Activated CD8-positive, alpha-beta memory T cell treated with anti-CD3 and anti-CD28 coated beads, Interleukin-2, amount 50 U/mL, for 4 hours (primary cell): ENCODE measurements at regions not wholly inside any gene's neighbourhood (a gene's known extent, or its start where the extent isn't known, plus 50 kb on each side); places are given as distances from the start of the nearest gene placed in this dataset.

Source experiments
- DNase-seq: peaks from one replicate; pipeline ENCODE4 v3.0.0-alpha.2; 2020

DNA sequence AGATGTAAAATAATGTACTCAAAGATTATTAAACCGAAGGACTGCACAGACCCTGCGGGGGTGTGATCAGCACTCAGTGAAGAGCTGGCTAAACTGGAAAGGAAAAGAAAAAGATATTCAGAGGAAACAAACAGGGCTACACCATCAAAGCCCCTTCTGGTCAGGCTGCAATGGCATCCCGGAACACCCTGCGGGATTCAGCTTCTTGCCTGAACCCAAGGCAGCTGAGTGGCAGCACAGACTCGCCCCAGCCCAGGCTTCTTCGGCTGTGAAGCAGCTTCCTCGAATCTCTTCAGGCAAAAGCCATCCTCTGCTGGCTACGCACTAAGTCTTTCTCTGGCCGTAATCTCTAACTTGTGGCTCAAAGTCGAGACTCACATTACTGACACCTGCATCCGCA lies 220.9 kb downstream of the TEX29 start:
- no peak for DNase-seq

DNA sequence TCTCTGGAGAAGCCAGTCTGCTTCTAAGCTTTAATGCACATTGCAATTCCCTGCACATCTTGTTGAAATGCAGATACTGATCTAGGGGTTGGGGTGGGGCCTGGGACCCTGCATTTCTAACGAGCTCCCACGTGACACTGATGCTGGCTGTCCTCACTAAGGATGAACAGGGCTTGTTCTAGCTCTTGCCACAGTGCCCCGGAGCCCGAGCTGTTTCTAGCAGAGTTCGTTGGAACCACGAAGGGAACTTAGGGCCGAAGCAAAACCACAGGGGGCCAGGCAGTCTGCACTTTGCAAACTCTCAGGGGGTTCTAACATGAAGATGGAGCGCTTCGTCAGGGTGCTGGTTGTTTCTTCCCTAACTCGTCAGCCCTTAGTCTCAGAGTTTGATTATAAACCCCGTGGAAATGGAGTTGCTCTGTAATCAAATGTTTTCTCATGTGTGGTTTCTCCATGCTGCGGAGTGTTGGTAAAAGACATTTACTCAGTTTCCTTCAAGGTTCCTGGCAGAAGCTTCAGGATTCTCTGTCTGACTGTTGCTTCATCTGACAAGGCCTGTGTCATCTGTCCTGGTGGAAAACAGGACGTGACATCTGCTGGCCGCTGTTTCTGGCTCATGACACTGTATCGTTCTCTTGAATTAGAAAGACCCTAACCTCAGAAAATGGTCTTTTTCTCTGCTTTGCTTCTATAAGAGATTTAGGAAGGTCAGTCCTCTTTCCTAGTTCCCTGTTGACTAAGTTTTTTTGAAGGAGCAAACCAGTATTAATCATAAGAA lies 221.5 kb downstream of the TEX29 start:
- no peak for DNase-seq

DNA sequence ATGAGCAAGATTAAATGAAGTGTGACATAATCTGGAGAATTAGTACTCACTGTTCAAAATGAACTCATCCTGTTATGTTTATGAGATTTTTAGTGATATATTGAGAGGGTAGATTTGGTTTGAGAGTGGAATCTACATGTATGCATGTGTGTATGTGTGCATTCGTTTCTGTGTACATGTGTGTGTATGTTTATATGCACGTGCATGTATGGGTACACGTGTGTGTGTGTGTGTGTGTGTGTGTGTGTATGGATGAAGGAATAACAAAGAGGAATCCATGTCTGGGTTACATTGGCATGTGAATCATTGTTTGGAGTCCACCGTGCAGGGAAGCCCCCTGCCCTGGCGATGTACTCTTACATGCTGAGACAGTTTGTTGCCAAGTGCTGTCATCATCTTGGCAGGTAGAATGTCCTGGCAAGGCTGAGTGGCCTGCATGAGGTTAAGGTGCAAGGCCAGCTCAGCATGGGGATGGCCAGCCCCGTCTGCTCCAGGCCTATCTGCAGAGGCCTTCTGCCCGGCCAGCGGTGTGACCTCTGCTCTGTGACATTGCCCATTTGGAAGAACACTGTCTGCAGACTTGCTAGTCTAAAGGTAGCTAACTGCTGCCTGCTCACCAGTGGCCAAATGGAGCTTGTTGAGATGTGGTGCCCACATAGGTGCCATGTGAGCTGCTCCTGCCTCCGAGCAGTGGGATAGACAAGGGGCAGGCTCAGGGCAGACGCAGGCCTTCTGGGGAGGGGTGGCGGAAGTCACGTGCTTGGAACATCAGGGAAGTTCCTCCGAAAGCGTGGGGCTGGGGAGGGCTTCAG lies 222.3 kb downstream of the TEX29 start:
- DNase-seq = no peak

DNA sequence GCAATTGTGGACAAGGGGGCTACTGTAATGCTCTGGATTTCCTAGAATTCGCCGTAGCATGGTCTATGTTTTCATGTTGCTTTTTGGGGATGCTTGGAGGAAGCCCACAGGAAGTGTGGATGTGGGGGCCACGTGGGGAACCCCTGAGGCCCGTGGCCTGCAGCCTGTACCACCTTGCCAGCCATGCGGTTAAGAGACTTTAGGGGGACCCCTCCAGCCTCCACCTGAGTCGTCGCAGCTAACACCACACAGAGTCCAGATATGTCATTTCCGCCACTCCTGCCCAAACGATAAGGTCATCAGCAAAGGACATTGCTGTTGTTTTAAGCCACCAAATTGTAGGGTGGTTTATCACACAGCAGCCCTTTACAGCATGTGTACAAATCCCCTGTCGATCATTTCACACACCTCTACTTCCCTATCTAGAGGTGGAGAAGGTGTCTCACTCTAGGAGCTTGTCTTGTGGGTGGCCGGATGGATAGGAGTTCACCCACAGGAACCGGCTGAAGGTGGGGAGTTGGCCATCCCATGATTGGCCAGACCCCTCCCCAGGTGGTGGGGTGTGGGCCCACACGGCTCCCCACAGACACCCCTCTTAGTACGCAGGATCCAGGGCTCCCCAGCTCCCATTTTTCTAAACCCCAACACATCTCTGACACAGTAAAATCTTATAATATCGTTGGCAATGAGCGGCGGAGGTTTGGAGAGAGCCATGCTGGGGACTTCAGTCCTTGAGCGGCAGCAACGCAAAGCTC lies 226.7 kb downstream of the TEX29 start:
- no peak for DNase-seq

DNA sequence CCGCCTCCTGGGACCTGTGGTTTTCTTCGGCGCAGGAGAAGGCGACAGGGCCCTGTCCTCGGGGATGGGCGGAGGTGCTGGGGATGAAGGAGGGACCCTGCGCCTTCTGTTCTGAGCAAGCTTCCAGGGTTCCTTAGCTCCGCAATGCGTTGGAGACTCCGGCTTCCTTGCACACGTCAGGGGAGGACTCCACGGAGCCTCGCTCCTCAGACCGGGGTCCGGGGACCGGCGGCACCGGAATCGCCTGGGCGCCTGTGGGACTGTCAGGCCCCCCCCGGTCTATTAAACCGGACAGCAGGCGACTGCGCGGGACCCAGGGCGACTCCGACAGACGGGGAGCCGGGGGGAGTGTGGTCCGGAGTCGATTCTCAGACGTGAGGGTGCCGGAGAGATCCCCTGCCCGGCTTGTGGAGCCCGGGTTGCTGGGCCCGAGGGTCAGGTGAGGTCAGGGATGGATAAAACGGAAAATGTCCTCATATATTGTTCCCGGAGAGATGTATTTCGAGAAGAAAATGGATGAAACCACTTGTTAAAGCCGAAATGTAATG lies 227.4 kb downstream of the TEX29 start:
- no peak for DNase-seq

DNA sequence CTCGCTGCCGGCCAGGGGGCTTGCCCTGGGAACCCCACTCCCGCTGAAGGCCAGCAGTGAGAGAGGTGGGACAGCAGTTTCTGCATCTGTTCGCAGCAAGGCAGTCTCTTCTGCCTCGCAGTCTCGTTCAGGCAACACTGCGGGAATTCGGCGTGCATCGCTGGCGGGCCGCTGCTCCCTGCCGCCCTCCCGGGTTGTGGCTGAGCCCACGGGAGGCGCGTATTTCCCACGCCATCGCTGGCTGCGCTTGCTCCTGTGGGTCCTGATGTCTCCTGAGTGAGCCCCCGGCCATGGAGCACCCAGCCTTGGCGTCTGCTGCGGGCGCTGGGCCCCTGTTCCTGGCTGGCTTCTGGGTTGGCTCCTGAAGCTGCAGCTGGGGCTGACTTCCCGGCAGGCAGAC lies 227.9 kb downstream of the TEX29 start:
- no peak for DNase-seq

DNA sequence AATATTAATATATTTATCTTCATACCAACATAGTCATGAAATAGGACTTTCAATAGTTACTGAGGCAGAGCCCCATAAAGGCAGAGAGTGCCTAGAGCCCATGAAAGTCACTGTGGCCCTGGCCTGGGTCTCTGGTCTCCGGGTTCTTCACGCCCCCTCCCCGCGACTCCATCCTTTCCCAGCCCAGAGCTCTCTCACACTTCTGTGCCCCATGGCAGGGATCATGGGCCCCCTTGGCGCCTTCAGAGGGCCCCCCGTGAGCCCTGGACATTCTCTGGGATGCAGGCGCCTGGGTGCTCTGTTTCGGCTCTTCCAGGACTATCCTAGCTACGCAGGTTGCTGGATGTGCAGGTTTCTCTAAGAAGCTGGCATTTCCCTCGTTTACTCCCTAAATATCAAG lies 228.4 kb downstream of the TEX29 start:
- DNase-seq = no peak

DNA sequence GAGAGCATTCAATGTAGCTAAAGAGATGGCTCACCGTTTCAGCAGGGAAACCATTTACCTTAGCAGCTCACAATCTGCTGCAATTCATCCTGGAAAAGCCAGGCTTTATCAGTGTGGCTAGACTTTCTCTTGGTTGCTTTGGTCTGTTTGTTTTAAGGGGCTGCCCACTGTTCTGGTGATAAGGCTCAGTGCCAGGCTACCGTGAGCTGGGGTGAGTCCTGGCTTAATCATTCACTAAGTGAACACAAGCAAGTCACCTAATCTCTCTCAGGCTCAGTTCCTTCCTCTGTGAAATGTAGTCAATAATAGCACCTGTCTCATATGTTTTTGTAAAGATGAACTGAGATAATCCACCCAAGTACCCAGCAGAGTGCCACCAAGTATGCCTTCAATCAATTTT lies 229.0 kb downstream of the TEX29 start:
- no peak for DNase-seq

DNA sequence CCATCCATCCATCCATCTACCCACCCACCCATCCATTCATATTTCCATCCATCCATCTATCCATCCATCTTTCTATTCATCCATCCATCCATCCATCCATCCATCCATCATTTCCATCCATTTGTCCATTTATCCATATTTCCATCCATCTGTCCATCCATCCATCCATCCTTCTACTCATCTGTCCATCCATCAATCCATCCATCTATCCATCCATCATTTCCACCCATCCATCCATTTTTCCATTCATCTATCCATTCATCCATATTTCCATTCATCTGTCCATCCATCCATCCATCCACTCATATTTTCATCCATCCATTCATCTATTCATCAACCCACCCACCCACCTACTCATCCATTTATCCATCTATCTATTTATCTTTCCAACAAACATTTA lies 229.6 kb downstream of the TEX29 start:
- DNase-seq = no peak

DNA sequence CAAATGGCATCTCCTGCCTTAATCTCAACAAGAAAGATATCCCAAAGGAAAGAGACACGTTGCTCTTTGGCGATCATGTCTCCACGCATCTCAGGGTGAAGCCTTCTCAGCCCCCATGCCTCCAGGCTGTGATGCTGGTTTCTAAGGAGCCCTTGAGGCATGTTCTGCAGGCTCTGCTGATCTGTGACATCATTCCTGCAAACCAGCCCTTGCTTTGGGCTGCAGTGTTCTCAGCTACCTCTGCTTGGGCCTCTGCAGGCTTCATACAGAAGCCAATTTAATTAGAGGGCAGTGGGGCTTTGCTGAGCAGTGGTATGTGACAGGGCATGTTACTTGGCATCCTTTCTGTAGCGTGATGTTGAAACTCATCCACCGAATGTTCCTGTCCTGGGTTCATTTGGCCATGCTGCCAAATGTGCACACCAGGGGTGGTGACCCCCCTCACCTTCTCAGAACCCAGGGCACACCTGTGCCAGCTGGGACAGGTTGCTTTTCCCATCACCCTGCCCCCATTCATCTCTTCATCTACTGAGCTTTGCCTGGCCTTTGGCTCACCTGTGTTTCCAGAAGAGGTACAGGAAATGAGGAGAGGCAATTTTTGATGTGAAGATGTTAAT lies 230.9 kb downstream of the TEX29 start:
- DNase-seq = no peak

DNA sequence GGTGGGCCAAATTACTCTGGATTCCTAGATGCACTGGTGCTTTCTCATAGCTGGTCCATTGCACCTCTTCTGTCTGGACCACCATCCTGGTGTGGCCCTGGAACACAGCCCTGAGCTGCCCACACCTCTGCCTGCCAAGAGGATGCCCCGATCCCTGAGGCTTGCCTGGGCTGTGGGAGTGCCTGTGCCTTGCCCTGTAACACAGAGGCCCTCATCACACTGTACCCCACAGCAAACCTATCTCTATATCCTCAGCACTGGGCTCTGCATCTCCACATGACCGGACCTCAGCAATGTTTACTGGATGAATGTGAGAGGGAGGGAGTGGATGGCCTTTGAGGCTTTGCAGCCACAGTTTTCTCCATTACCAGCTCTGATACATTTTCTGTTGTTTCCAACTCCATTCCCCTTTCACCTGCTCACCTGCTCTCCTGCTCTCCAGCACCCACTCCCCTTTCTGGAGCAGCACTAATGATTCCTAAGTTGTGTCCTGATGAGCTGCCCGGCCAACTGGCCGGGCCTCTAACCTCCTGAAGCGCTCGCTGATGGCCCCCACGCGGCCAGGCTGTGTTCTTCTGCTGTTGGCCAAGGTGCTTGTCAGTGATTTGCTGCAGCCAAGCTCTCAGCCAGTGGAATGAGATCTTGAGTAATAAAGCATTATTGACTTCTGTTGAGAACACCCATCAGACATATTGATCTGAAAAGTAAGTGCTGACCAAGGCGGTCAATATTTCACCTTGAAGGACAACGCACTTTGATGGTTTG lies 232.6 kb downstream of the TEX29 start:
- no peak for DNase-seq

DNA sequence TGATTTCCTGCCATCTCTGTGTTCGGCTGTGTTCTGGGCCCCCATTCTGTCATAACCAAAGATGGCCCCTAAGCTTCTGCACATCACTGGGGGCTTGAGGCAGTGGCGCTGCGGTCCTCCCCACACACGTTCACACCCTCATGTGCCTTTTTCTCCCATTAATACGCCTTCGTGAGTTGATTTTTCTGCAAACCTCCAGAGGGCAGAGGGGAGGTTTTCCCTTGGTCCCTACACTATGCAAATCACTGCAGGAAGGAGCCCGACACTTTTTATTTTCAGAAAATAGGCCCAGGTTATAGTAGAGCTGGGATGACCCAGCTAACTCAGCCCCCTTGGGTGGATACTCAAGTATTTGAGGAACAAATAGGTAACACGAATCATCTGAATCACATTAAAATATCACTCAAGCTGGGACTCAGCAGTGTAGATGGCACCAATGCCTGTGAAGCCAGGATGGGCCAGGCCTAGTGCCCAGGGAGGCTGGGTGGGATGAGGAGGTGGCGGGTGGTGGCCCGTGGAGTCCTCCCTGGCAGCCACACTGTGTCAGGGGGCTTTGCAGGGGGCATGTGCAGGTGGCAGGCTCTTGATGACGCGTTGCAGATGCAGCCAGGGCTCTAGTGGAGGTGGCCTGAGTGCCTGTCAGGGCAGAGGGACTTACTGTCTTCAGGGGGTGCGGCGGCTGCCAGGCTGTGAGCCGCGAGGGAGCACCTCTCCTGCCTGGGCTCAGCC lies 234.3 kb downstream of the TEX29 start:
- no peak for DNase-seq

DNA sequence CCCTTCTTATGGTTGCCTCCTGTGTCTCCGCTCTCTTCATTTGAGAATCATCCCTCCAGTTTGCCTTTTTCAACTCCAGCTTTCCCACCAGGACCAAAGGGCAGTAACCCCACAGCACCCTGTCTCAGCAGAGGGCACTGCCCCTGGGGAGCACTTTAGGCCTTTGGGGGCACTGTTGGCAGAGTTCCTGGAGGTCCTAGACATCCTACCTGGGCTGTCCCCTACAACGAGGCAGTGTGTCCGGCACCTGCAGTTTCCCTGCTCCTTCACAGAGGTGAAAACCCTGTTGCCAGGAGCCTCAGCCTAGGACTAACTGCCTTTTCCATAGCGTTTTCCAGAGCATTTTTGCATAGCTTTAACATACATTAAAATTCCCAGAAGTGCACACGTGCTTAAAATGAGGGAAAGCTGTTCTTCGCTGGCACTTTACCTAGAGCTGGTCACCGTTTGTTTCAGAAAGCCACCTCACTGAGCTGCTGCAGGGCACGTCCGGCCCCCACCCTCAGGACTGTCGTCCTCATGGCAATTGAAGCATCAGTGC lies 234.9 kb downstream of the TEX29 start:
- DNase-seq = no peak

DNA sequence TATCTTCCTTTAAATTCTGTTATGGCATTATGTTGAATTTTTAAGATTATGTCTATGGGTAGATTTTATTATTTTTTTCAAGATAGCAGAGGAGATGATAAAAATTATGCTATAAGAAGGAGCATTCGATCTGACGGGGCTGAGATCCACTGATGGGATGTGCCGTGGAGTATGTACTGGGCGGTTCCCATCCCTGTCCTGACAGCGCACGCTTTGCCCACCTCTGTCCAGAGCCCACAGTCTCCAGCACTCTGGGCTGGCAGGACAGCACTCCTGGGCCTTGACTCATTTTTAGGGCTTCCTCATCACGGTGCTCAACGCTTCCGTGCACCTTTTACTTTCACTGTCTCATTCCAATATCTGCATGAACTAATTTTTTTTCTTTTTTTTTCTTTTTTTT lies 235.5 kb downstream of the TEX29 start:
- DNase-seq = no peak

DNA sequence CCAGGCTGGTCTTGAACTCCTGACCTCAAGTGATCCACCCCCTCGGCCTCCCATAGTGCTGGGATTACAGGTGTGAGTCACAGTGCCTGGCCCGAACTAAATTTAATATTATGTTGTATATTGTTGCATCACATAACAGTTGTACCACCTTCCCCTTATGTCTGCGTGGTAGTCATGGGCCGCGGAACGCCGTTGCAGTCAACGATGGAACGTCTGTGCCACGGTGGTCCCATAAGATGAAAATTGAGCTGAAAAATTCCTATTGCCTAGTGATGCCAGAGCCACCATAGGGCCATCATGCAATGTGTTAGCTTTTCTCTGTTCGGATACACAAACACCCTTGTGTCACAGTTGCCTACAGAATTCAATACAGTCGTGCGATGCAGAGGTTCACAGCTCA lies 236.1 kb downstream of the TEX29 start:
- DNase-seq = no peak

DNA sequence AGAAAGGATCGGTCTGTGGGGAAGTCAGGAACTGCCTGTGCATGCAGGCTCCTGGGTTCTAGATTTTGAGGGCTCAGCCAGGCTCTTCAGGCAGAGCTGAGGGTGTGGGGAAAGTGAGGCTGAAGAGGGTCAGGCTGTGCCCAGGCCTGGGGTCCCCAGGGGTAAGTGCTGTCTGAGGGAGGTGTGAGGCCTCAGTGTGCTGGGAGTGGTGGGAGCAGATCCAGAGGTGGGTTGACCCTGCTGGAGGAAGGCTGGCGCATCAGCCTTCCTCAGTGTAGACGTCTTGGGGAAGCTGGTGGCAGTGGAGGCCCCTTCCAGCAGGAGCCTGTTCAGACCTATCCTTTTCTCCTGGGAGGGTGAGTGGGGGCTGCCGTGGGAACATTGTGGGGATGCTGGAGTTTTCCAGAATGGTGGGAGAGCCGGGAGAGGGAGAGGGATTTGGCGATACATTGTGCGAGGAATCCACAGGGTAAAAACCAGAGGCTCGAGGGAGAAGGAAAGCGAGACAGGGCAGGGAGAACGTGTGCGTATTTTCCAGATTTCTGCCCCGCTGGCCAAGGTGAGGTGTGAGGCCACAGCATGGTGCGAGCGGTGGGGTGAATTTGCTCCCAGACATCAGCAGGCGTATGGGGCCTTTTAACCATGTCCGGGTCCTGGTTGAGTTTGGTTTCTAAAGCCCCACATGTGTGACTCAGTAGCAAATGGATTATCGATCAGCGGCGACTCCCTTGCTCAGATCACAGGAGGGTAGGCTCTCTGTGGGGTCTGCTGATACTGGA lies 237.7 kb downstream of the TEX29 start:
- DNase-seq = no peak

DNA sequence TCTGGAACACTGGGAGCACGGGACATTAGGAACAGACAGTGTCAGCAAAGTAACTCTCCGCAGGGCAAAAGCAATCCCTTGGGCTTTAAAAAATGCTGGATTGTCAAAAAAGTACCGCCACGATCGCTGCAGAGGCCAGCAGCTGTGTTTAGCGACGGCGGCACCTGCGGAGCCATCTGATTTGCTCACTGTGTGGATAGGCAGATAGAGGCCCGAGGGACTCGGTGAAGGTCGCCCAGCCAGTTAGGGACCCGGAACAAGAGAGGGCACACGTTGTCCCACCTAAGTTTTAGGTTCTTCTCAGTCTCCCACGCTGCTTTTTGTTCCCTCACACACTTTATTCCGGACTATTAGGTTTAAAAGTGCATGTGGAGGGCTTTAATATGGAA lies 238.3 kb downstream of the TEX29 start:
- no peak for DNase-seq

DNA sequence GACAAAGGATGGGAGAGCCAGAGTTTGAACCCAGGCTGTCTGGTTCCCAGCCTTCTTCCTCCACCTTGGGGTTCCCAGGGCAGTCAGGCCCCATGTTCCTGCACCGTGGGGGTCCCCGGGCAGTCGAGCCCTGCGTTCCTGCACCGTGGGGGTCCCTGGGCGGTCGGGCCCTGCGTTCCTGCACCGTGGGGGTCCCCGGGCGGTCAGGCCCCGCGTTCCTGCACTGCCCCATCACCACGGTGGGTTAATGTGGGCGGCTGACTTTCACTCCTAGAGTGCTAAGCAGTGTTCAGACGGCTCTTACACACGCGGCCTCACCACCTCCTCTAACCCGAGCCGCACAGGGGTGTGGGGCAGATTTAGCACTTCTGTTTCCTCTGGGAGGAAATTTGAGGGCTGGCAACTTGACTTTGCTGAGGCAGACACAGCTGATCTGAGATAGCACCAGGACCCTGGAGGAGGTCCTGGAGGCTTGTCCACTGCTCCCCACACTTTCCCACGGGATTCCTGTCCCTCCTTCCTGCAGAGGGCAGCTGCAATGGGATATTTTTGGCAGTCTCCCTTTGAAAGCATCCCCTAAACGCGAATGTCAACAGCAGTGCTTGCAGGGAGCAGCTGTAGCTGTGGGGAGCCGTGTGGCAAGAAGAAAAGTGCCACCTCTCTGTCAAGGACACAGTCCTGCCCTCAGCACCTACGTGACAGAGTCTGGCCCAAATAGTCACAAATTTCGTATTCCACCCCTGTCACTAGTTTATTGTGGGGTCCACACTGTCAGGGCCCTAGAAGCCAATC lies 239.4 kb downstream of the TEX29 start:
- DNase-seq = no peak

DNA sequence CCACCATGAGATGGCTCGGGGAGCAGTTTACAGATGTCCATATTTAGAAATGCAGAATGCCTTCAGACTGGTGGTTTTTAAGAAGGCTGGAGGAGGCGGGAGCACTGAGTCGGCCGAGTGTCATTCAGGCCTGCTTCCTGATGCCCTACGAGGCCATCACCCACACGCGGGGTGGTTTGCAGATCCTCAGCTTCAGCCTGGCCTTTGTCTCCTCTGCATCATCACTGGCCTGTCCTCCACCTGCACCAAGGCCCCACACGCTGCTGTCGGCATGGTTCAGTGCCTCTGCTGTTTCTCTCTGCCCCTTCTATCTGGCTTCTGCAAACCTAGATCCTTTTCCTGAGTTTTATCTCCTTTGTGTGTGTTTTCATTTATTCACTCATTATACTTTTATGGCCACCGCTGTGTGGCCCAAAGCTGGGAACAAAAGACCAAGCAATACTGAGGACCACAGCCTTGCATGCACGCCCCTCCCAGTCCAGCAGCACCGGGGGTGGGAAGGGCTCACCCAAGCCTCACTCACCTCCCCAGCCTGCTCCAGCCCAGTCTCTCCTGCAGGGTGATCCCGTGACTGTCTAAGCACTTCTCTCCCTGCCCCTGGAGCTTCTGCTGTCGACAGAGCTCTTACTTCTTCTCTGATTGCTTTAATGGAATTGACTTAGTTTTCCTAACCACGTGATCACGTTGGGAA lies 240.8 kb downstream of the TEX29 start:
- DNase-seq = no peak
